Mucosa of gallbladder (tissue), 1 donor: ENCODE measurements at regions not wholly inside any gene's neighbourhood (a gene's known extent, or its start where the extent isn't known, plus 50 kb on each side); places are given as distances from the start of the nearest gene placed in this dataset.

Source experiments
- DNase-seq: peaks from one replicate; pipeline ENCODE4 v3.0.0-alpha.2; 2020; ENCODE audit warnings: low spot score
- donor health status: DM: no; HTN: no; CAD: no.

- no peak for DNase-seq
These were observed 55.5 kb downstream of the DRD1 start for GRCh38 chr5:175388531-175388930.

- no peak for DNase-seq
These were observed 56.8 kb downstream of the DRD1 start for GRCh38 chr5:175387144-175387543.

GRCh38 chr5:175386526-175386925 is 57.5 kb downstream of the DRD1 start:
- no peak for DNase-seq

DNA sequence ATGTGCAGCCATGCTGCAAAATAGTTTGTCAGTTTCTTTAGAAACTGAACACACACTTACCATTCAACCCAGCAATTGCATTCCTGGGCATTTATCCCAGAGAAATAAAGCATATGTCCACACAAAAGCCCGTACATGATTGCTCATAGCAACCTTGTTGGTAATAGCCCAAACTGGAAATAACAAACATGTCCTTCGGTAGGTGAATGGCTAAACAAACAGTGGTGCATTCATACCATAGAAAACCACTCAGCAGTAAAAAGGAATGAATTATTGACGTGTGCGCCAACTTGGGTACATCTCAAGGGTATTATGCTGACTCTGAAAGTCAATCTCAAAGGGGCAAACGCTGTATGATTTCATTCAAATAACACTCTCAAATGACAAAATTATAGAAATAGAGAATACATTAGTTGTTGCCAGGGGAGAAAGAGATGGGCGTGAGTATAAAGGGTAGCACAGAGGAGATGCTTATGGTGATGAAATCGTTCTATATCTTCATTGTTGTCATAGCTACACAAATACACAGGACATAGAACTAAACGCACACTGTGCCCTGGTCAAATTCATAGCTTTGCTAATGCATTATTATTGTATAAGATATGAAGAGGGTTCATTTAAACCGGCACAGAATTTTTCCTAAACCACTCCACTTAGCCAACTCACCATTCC is 58.2 kb downstream of the DRD1 start:
- no peak for DNase-seq

- DNase-seq: no peak
These were observed 59.0 kb downstream of the DRD1 start for GRCh38 chr5:175384724-175385552.

DNA sequence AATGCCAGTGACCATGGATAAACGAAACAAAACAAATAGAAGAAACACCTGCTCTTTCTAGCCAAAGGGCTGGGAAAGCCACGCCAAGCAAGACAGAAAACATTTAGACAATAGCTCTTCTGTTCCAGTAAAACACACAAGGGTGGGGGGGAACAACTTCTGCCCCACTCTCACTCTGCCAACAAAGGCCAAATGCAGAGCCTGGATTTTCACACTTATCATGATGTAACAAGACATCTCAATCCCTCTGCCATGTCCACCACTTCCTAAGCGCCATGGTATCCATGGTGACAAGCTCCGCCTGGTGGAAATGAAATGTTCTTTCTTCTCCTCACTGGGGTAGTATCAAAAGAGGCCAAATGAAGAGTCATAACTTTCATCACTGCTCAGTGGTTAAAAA is 60.6 kb downstream of the DRD1 start:
- no peak for DNase-seq

DNA sequence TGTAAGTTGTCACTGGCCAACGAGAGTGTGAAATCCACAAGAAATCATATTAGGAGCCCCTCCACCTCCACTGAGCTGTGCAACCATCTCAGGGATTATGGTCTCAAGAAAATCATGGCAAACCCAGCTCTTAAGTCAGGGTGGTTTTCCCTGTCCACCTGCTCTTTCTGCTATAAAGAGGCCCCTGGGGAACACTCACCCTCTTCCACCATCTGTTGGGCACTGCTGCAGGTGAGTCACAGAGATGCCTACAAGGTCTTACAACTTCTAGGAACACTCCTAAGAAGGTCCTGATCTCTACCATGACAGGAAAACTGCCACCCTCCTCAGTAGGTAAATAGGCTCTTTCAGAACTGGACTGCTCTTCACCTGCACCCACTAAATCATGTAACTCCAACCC is 61.8 kb downstream of the DRD1 start:
- no peak for DNase-seq

DNA sequence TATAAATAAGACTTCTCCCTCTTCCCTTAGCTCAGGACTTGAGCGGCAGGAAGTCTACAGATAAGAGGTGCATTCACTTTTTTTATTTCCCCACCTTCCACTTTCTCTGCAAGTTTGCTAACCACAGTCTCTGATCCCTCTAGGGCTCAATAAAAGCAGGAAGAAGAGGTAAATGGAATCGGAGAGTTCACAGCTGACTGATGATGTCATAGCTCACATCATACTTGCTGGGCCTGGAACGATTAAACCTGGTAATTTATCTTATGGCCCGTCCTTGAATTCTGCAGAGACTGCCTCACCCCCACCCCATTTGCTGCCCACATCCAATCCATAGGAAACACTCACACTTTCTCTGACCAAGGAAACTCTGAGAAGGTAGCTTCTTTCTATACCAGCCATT is 62.9 kb downstream of the DRD1 start:
- DNase-seq: no peak

DNA sequence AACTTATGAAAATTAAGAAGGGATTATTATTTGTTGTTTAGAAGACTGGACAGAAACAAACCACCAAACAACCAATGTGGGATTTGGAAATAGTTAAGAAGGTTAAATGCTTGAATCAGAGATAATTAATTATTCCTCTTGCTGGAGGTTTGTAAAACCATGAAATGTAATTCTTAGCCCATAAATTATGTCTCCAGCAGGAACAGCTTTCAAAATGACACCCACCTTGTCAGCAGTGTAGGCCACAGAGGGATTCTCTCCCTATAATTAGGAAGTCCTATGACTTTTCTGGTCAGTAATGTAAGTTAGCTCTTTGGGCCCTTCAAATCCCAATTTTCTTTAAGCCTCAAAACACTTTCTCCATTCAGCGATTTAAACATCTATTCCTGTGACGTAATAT is 63.3 kb downstream of the DRD1 start:
- DNase-seq: no peak

DNA sequence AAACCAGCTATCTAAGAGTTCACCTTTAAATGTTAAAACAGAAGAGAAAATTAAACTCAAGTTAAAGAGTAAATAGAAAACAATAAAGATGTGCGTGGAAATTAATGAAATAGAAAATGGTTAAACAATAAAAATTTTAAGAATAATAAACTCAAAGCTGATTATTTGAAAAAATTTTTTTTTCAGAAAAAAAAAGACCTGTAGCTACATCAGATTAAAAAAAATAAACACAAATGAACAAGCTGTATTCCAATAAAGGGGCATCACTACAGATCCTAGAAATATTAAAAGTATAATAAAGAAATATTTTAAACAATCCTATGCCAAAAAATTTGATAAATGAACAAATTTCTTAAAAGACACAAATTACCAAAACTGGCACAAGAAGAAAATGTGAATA is 64.1 kb downstream of the DRD1 start:
- no peak for DNase-seq

- DNase-seq: no peak
These were observed 65.4 kb downstream of the DRD1 start for GRCh38 chr5:175378444-175379028.

GRCh38 chr5:175377816-175378215 is 66.2 kb downstream of the DRD1 start:
- DNase-seq: no peak

DNA sequence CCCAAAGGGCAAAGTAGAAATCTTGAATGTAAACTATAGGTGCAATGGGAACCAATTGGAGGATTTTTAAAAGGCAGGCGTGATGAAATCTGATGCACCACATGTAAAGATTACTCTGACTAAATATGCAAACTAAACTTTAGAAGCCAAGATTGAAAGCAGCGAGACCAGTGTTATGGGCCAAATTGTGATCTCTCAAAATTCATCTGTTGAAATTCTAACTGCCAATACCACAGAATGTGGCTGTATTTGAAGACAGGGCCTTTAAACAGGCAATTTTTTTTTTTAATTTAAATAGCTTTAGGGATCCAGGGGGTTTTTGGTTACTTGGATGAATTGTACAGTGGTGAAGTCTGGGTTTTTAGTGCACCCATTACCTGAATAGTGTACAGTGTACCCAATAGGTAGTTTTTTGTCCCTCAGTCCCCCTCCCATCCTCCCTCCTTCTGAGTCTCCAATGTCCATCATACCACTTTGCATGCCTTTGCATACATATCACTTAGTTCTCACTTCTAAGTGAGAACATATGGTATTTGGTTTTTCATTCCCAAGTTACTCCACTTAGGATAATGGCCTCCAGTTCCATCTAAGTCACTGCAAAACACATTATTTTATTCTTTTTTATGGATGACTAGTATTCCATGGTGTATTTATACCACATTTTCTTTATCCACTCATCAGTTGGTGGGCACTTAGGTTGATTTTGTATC is 69.7 kb downstream of the DRD1 start:
- no peak for DNase-seq

GRCh38 chr5:175365866-175366265 is 78.1 kb downstream of the DRD1 start:
- no peak for DNase-seq

GRCh38 chr5:175363300-175363699 is 80.7 kb downstream of the DRD1 start:
- DNase-seq: no peak

- DNase-seq: no peak
These were observed 86.0 kb downstream of the DRD1 start for GRCh38 chr5:175357995-175358394.

- no peak for DNase-seq
These were observed 87.6 kb downstream of the DRD1 start for GRCh38 chr5:175356428-175356827.

DNA sequence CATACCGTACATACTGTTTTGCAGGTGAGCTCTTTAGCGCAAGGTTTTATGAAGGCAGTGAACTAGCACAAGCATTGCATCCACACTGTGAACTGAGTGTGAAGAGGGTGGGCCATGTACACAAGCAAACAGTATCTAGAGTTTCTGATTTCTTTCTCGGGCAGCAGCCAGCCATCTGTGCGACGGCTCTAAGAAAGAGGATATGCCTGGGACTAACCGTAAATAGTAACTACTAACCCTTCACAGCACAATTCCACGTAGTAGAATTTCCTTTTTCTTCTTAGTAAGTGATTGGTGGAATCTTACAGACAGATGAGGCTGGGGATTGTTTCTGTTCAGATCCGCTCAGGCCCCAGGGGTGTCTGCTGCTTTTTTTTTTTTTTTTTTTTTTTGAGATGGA is 89.0 kb downstream of the DRD1 start:
- no peak for DNase-seq

GRCh38 chr5:175353926-175354325 is 90.1 kb downstream of the DRD1 start:
- DNase-seq: no peak

DNA sequence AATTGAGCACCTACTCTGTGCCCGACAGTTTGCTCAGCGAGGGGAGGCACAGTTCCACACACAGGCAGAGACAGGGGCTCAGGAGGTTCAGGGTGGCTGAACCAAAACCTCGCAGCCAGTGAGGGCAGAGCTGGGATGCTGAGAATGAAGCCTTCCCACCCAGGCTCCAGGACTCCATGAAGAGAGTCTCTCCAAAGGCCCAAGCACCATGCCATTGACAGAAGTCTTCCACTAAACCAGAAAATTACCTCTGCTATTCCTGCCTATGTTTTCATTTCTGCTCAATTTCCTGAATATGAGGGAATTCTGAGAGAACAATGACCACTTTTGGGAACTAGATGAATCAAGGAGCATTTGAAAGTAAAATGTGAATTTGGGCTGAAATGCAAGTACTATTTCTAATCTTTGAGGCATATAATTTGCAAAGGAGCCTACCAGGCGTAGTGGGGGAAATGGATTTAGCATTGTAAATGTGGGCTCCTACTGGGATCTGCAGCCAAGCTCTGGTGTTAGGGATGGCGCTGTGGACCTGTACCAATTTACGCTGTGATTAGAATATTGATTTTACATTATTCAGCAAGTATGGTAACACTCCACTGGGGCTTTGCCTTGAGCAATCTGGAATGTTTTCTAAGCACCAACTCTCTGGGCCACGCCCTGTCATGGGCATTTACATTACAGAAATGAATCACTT is 91.9 kb downstream of the DRD1 start:
- no peak for DNase-seq

- DNase-seq: no peak
These were observed 92.9 kb downstream of the DRD1 start for GRCh38 chr5:175351126-175351525.

GRCh38 chr5:175347931-175348330 is 96.1 kb downstream of the DRD1 start:
- DNase-seq: no peak
